WTC11 (cell line): ENCODE measurements at regions not wholly inside any gene's neighbourhood (a gene's known extent, or its start where the extent isn't known, plus 50 kb on each side); places are given as distances from the start of the nearest gene placed in this dataset.

ENCODE experiments used
- ATAC-seq: fragments of 200-7000 bp; cut with Tn5 transposase; 2 replicates; pipeline ENCODE4 v1.10.0; 2021; ENCODE audit warnings: mild to moderate bottlenecking, moderate library complexity
- CTCF ChIA-PET: fragments of 300-600 bp; sonication (Branson Sonifier 250); formaldehyde crosslinking; loops from one replicate; lab custom pipeline; 2021; ENCODE audit warnings: antibody characterized with exemption; lab: Charles Lee
- POLR2A ChIA-PET: fragments of 350-600 bp; sonication (Branson Sonifier 250); formaldehyde crosslinking; loops from one replicate; lab custom pipeline; 2021; ENCODE audit warnings: antibody characterized with exemption; lab: Charles Lee
- DNase-seq: peaks from one replicate; pipeline ENCODE4 v3.0.0; 2021; ENCODE audit warnings: low spot score
- H3K27ac Mint-ChIP-seq: 2 replicates; pipeline ENCODE4 v1.8.0; 2021; ENCODE audit warnings: mixed read lengths
- H3K27me3 Mint-ChIP-seq: 2 replicates; pipeline ENCODE4 v1.8.0; 2021; ENCODE audit warnings: low read depth, mild to moderate bottlenecking, moderate library complexity, mixed read lengths
- H3K36me3 Mint-ChIP-seq: 2 replicates; pipeline ENCODE4 v1.8.0; 2021; ENCODE audit warnings: mixed read lengths
- H3K4me1 Mint-ChIP-seq: 2 replicates; pipeline ENCODE4 v1.8.0; 2022; ENCODE audit warnings: mixed read lengths
- H3K4me3 Mint-ChIP-seq: 2 replicates; pipeline ENCODE4 v1.8.0; 2021; ENCODE audit warnings: mild to moderate bottlenecking, moderate library complexity, mixed read lengths
- H3K9me3 Mint-ChIP-seq: 2 replicates; pipeline ENCODE4 v1.8.0; 2021; ENCODE audit warnings: mixed read lengths
- AFF4 ChIP-seq: sonication (generic); formaldehyde crosslinking; IDR thresholded peaks from 2 replicates; pipeline ENCODE4 v1.8.1; 2023; ENCODE audit warnings: mild to moderate bottlenecking, missing genetic modification reagents, borderline replicate concordance
- CTCF ChIP-seq: fragments of 200-600 bp; IDR thresholded peaks from 2 replicates; pipeline ENCODE4 v1.8.0; 2022; ENCODE audit warnings: antibody characterized with exemption
- IRF2 ChIP-seq: sonication (generic); formaldehyde crosslinking; IDR thresholded peaks from 2 replicates; pipeline ENCODE4 v1.8.0; 2022; ENCODE audit warnings: low read depth, missing genetic modification reagents, borderline replicate concordance
- JUN ChIP-seq: sonication (generic); formaldehyde crosslinking; IDR thresholded peaks from 2 replicates; pipeline ENCODE4 v1.8.0; 2023; ENCODE audit warnings: mild to moderate bottlenecking, missing genetic modification reagents
- NFATC4 ChIP-seq: fragments of 250-450 bp; sonication (Bioruptor Pico); IDR thresholded peaks from 2 replicates; pipeline ENCODE4 v1.9.0; 2021; ENCODE audit warnings: mild to moderate bottlenecking
- PREB ChIP-seq: sonication (generic); formaldehyde crosslinking; IDR thresholded peaks from 2 replicates; pipeline ENCODE4 v1.8.1; 2022; ENCODE audit warnings: mild to moderate bottlenecking, missing genetic modification reagents, moderate library complexity, borderline replicate concordance
- TEAD1 ChIP-seq: sonication (generic); formaldehyde crosslinking; IDR thresholded peaks from 2 replicates; pipeline ENCODE4 v1.8.0; 2022; ENCODE audit warnings: mild to moderate bottlenecking, missing genetic modification reagents
- USF2 ChIP-seq: sonication (generic); formaldehyde crosslinking; IDR thresholded peaks from 2 replicates; pipeline ENCODE4 v1.8.1; 2023; ENCODE audit warnings: mild to moderate bottlenecking, missing genetic modification reagents, moderate library complexity
- ZNF121 ChIP-seq: sonication (generic); formaldehyde crosslinking; IDR thresholded peaks from 2 replicates; pipeline ENCODE4 v1.8.0; 2023; ENCODE audit warnings: missing genetic modification reagents
- ZNF138 ChIP-seq: sonication (generic); formaldehyde crosslinking; conservative IDR thresholded peaks from 2 replicates; pipeline ENCODE4 v1.8.1; 2022; ENCODE audit warnings: mild to moderate bottlenecking, moderate library complexity, missing genetic modification reagents
- ZNF263 ChIP-seq: sonication (generic); formaldehyde crosslinking; IDR thresholded peaks from 2 replicates; pipeline ENCODE4 v1.8.1; 2022; ENCODE audit warnings: low read depth, mild to moderate bottlenecking, moderate library complexity, missing genetic modification reagents
- ZNF423 ChIP-seq: fragments of 250-450 bp; sonication (Bioruptor Pico); IDR thresholded peaks from 2 replicates; pipeline ENCODE4 v2.1.2; 2022; ENCODE audit warnings: mild to moderate bottlenecking, moderate library complexity
- TF ChIP-seq, protein P1 (sequence below): sonication (generic); formaldehyde crosslinking; IDR thresholded peaks from 2 replicates; pipeline ENCODE4 v1.8.0; 2022; ENCODE audit warnings: mild to moderate bottlenecking, missing genetic modification reagents
- TF ChIP-seq, protein P2 (sequence below): fragments of 250-450 bp; sonication (Bioruptor Pico); IDR thresholded peaks from 2 replicates; pipeline ENCODE4 v1.8.0; 2021; ENCODE audit warnings: mild to moderate bottlenecking
- TF ChIP-seq, protein P3 (sequence below): sonication (generic); formaldehyde crosslinking; IDR thresholded peaks from 2 replicates; pipeline ENCODE4 v1.8.1; 2022; ENCODE audit warnings: low read depth, missing genetic modification reagents, borderline replicate concordance

GRCh38 chr2:138853296-138853695, 73.1 kb upstream of the NXPH2 start:
- H3K4me3 Mint-ChIP-seq: no peak overlapping the region
- CTCF ChIA-PET: interaction anchor here (2.1 kb wide), 1 partner anchor 26 kb away, joined by 4 read pairs; no protein-coding TSS in a partner anchor
- no peak for DNase-seq
- TF ChIP-seq AFF4 (no peak), ZNF121 (CRISPR knock-in tag) (no peak), ZNF423 (CRISPR knock-in tag) (no peak), ZNF263 (CRISPR knock-in tag) (no peak), JUN (CRISPR knock-in tag) (no peak), ZNF138 (no peak), IRF2 (CRISPR knock-in tag) (no peak), TEAD1 (CRISPR knock-in tag) (no peak), NFATC4 (no peak), CTCF (no peak), USF2 (CRISPR knock-in tag) (no peak), PREB (CRISPR knock-in tag) (no peak)
- TF ChIP-seq, protein P1, sequence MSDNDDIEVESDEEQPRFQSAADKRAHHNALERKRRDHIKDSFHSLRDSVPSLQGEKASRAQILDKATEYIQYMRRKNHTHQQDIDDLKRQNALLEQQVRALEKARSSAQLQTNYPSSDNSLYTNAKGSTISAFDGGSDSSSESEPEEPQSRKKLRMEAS (CRISPR knock-in tag): no peak
- TF ChIP-seq, protein P2, sequence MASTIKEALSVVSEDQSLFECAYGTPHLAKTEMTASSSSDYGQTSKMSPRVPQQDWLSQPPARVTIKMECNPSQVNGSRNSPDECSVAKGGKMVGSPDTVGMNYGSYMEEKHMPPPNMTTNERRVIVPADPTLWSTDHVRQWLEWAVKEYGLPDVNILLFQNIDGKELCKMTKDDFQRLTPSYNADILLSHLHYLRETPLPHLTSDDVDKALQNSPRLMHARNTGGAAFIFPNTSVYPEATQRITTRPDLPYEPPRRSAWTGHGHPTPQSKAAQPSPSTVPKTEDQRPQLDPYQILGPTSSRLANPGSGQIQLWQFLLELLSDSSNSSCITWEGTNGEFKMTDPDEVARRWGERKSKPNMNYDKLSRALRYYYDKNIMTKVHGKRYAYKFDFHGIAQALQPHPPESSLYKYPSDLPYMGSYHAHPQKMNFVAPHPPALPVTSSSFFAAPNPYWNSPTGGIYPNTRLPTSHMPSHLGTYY (CRISPR knock-in tag): no peak
- H3K27me3 Mint-ChIP-seq: no peaks in the 10 kb centered on the region
- H3K36me3 Mint-ChIP-seq: no peaks in the 10 kb centered on the region
- H3K9me3 Mint-ChIP-seq: peaks cover 5% of the 10 kb centered on the region; the same call in 1 of the 2 replicates
- no peak for ATAC-seq
- no peak overlapping the region for H3K27ac Mint-ChIP-seq
- POLR2A ChIA-PET: no interaction called here
- H3K4me1 Mint-ChIP-seq: no peaks in the 10 kb centered on the region

DNA sequence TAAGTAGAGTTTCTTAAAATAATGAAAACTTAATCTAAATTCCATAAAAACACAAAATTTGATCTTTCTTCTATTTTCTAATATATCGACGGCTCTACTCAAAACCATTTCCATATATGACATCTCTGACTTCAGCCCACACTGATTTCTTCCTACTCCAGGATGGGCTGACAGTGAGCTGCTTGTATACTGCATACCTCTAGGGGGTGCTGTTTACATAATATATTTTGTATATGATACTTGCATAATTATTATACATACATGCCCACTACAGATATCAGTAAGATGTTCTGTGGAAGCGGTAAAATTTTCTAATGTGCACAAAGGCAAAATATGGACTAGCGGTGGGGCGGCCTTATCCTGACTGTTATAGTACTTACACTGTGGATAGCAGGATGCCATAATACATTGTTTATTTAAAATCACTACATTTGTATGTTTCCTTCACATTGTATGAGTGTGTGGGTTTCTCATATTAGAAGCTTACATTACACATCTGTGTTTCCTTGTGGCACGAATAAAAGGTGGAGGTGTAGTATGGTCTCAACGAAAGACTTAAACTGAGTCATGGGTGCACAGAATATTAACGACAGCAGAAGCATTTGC, 66.1 kb upstream of the NXPH2 start:
- no peak overlapping the region for H3K27ac Mint-ChIP-seq
- H3K9me3 Mint-ChIP-seq: no peaks in the 10 kb centered on the region
- ChIA-PET CTCF (interaction anchor here (0.5 to 1.8 kb wide), 10 partner anchors 9 to 957 kb away, joined by 3 to 8 read pairs (median 4); partner anchors contain the start of gene HNMT), POLR2A (no interaction called here)
- H3K4me1 Mint-ChIP-seq: no peaks in the 10 kb centered on the region
- no peaks in the 10 kb centered on the region for H3K27me3 Mint-ChIP-seq
- H3K4me3 Mint-ChIP-seq: no peak overlapping the region
- ATAC-seq: peak; percentile 60; the same call in 1 of the 2 replicates
- TF ChIP-seq CTCF: peak; percentile 64
- TF ChIP-seq, protein P3, sequence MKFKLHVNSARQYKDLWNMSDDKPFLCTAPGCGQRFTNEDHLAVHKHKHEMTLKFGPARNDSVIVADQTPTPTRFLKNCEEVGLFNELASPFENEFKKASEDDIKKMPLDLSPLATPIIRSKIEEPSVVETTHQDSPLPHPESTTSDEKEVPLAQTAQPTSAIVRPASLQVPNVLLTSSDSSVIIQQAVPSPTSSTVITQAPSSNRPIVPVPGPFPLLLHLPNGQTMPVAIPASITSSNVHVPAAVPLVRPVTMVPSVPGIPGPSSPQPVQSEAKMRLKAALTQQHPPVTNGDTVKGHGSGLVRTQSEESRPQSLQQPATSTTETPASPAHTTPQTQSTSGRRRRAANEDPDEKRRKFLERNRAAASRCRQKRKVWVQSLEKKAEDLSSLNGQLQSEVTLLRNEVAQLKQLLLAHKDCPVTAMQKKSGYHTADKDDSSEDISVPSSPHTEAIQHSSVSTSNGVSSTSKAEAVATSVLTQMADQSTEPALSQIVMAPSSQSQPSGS (CRISPR knock-in tag): no peak
- H3K36me3 Mint-ChIP-seq: no peaks in the 10 kb centered on the region
- no peak for DNase-seq
